HUES6 (cell line): ENCODE measurements at regions not wholly inside any gene's neighbourhood (a gene's known extent, or its start where the extent isn't known, plus 50 kb on each side); places are given as distances from the start of the nearest gene placed in this dataset.
A peak's percentile ranks its signal among the peaks of the same experiment; 100 is the strongest.

Source experiments
- H3K27ac ChIP-seq: 2 replicates; pipeline ENCODE4 v1.7.0; 2013; ENCODE audit warnings: low read depth, mild to moderate bottlenecking, low read length, inconsistent platforms
- H3K27me3 ChIP-seq: 2 replicates; pipeline ENCODE4 v1.6.1; 2013; ENCODE audit warnings: low read length; ENCODE audit not compliant: control insufficient read depth, insufficient read depth
- H3K36me3 ChIP-seq: 2 replicates; pipeline ENCODE4 v1.6.1; 2013; ENCODE audit warnings: low read length; ENCODE audit not compliant: control insufficient read depth, insufficient read depth
- H3K4me1 ChIP-seq: 2 replicates; pipeline ENCODE4 v1.6.1; 2013; ENCODE audit warnings: low read length; ENCODE audit not compliant: control insufficient read depth, insufficient read depth
- H3K4me3 ChIP-seq: 2 replicates; pipeline ENCODE4 v1.5.1; 2013; ENCODE audit warnings: low read depth, low read length
- H3K9ac ChIP-seq: one replicate; pipeline ENCODE4 v1.6.1; 2013; ENCODE audit warnings: mild to moderate bottlenecking, low read length
- H3K9me3 ChIP-seq: 2 replicates; pipeline ENCODE4 v1.6.1; 2013; ENCODE audit warnings: low read depth, low read length; ENCODE audit not compliant: control insufficient read depth, insufficient read depth

DNA sequence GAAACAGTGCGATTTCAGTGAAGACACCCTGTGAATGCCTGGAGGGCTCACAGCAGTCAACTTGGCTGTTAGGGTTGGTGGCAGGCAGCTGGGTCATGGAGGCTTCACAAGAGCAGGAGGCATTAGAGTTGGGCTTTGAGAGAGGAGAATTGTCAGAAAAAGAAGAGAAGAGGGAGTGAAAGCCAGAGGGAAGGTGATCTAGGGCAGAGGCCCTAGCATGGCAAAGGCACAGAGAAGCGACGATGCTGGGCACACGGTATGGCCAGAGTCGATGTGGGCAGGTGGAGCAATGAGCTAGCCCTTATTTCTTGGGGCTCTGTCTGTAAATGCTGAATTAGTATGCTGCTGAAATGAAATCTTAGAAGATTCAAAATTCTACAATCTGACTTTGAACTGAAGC is 52.6 kb upstream of the OLFM4 start:
- no peak overlapping the region for H3K4me3 ChIP-seq
- no peak overlapping the region for H3K9ac ChIP-seq
- no peak overlapping the region for H3K27ac ChIP-seq
- no peaks in the 10 kb centered on the region; the same call in none of the 2 replicates for H3K4me1 ChIP-seq
- H3K36me3 ChIP-seq: no peaks in the 10 kb centered on the region
- no peaks in the 10 kb centered on the region for H3K9me3 ChIP-seq
- no peaks in the 10 kb centered on the region for H3K27me3 ChIP-seq

DNA sequence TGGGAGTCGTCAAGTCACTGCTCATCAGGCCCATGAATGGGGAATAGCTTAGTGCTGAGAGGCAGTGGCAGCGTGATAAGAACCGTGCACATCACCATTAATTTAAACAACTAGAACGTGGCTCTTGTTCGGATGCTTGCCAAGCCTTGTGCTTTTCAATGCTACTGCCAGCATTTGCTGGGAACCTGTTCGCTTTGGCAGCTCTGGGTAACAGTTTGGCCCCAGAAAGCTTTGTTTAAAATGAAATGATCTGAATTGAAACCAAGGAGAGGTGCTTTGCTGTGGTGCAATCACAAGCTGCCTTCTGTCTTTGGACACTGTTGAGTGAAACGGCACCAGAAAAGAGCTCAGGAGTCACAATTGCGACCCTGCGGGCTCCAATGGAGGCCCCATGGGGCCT is 53.5 kb upstream of the OLFM4 start:
- Histone ChIP-seq H3K27me3 (no peaks in the 10 kb centered on the region), H3K4me3 (no peak overlapping the region), H3K36me3 (no peaks in the 10 kb centered on the region), H3K27ac (no peak overlapping the region), H3K4me1 (no peaks in the 10 kb centered on the region; the same call in none of the 2 replicates), H3K9me3 (no peaks in the 10 kb centered on the region), H3K9ac (no peak overlapping the region)

DNA sequence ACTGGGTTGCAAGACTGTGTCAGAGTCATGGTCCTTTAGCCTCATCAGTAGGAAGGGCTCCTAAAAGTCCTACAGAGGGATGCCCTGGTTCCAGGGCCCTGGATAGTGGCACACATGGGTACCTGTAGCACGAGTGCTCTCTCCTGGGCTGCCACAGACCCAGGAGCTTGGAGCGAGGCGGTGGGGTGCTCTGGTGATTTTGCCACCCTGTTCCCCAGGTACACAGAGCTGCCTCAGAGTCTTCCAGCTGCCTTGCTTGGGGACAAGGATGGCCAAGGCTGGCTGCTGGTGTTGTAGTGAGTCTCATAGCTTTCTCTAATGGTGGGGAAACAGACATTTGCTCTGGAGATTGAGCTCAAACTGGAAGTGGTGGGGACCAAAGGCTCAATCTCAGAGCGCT is 53.9 kb upstream of the OLFM4 start:
- Histone ChIP-seq H3K27ac (no peak overlapping the region), H3K4me1 (no peaks in the 10 kb centered on the region; the same call in none of the 2 replicates), H3K4me3 (no peak overlapping the region), H3K9me3 (no peaks in the 10 kb centered on the region), H3K9ac (no peak overlapping the region), H3K27me3 (no peaks in the 10 kb centered on the region), H3K36me3 (no peaks in the 10 kb centered on the region)

DNA sequence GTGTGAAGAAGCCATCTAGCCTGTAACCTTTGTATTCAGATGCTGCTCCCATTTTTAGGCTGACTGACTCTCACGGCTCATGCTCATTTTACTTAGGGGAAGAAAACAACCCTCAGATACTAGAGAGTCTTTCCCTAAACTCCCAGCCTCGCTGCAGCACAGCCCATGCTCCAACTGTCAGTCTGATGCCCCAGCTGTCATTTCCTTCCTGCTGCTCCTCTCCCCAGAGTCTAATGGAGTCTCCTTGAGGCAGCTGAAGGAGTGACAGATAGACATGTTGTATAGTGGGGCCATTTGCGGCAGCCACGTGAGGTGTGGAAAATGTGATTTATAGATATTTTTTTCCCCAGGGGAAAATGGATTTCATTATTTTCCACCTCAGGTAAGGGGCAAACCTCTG is 59.2 kb upstream of the OLFM4 start:
- Histone ChIP-seq H3K4me1 (peaks cover 3% of the 10 kb centered on the region; the same call in 1 of the 2 replicates), H3K27ac (no peak overlapping the region)

DNA sequence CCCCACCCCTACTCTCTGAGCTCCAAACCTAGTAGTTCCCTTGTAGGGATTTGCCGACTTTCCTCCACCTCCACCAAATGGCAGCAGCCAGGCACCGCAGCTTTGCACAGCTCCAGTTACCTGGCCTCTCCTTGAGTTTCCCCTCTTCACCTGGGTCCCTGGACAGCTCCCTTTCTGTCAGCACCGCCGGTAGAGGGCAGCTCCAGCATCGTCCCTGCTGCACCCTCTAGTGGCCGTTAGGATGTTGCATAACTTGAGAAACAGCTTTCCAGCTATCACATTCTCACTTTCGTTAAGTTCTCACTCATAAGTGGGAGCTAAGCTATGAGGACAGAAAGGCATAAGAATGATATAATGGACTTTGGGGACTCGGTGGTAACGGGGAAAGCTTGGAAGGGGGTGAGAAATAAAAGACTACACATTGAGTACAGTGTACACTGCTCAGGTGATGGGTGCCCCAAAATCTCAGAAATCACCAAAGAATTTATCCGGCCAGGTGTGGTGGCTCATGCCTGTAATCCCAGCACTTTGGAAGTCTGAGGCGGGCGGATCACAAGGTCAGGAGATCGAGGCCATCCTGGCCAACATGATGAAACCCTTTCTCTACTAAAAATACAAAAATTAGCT is 60.4 kb upstream of the OLFM4 start:
- Histone ChIP-seq H3K4me1 (peaks cover 14% of the 10 kb centered on the region), H3K9ac (no peak overlapping the region), H3K9me3 (no peaks in the 10 kb centered on the region), H3K27ac (no peak overlapping the region), H3K27me3 (no peaks in the 10 kb centered on the region), H3K36me3 (no peaks in the 10 kb centered on the region), H3K4me3 (no peak overlapping the region)

More for the DNA sequence above, 59.2 kb upstream of the OLFM4 start:
- H3K4me3 ChIP-seq: no peak overlapping the region
- no peak overlapping the region for H3K9ac ChIP-seq
- no peaks in the 10 kb centered on the region for H3K9me3 ChIP-seq
- H3K27me3 ChIP-seq: no peaks in the 10 kb centered on the region
- H3K36me3 ChIP-seq: no peaks in the 10 kb centered on the region

DNA sequence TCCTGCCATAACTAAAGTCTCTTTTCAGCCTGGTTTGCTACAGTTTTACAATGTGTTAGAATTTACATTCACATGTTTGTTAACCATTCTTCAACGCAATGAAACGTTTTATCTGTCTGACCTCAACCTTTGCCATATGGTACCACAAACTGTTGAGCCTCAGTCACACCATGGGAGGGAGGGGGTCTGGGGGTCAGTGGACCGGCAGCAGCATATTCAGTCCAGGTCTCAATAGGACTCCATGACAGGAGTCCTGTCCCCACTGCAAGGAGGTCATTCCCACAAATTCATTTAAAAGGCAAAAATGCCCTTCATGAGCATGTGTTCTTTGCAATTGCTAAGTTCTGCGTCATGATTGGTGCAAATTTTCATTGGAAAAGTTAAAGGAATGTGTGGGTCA is 66.6 kb upstream of the OLFM4 start:
- no peaks in the 10 kb centered on the region for H3K36me3 ChIP-seq
- peaks cover 37% of the 10 kb centered on the region for H3K4me1 ChIP-seq
- H3K27me3 ChIP-seq: no peaks in the 10 kb centered on the region; the same call in 1 of the 2 replicates
- H3K9ac ChIP-seq: no peak overlapping the region
- H3K9me3 ChIP-seq: no peaks in the 10 kb centered on the region; the same call in 1 of the 2 replicates
- H3K4me3 ChIP-seq: no peak overlapping the region
- no peak overlapping the region for H3K27ac ChIP-seq

DNA sequence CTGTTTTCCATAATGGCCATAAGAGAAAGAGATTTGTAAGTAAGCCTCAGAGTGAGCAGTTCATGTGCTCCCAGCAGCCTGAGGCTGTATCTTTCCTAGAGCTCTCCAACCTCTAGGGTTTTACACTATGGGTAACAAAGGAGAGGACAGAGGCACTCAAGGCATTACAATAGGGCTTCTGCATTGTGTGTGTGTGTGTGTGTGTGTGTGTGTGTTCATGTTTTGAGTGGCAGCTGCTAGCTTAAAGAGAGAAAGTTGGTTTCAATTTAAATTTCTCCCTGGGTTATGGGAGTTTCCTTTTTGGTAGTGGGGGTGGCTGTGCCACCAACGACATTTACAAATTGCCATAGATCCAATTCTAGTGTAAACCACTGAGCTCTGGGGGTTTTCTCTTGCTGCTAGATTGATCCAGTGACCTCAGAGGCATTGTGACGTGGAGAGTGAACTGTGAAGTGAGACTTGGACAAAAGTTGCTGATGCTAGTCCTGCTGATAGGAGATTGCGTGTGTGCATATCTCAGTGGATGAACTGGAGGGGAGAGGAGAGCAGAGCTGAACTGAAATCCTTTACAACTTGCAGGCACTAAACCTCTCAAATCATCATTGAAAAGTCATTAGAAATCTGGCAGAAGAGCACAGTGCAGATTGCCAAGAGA is 67.2 kb upstream of the OLFM4 start:
- Histone ChIP-seq H3K9me3 (no peaks in the 10 kb centered on the region; the same call in 1 of the 2 replicates), H3K4me1 (peaks cover 43% of the 10 kb centered on the region), H3K27ac (no peak overlapping the region), H3K9ac (no peak overlapping the region), H3K36me3 (no peaks in the 10 kb centered on the region), H3K27me3 (no peaks in the 10 kb centered on the region; the same call in 1 of the 2 replicates), H3K4me3 (no peak overlapping the region)

DNA sequence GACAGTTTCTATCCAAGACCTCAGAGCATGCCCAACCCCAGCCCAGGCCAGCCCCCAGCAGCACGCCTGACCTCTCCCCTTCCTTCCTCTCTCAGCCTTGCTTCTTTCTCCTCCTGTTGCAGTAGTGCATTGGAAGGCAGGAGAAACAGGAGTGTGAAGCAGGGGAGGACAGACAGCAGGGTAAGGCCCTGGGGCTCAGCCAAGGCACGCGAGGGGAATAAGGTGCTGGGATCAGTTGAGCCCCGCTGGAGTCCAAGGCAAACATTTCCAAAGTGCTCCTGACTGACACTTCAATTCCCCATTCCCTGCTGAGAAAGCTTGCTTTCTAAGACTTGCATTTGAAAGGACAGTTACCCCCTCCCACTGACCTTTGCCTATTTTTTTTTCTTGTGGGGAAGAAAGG is 73.1 kb upstream of the OLFM4 start:
- Histone ChIP-seq H3K27ac (peak overlapping the region; percentile 11; the same call in 1 of the 2 replicates), H3K36me3 (no peaks in the 10 kb centered on the region), H3K27me3 (no peaks in the 10 kb centered on the region), H3K9ac (no peak overlapping the region), H3K9me3 (no peaks in the 10 kb centered on the region), H3K4me3 (peak overlapping the region; percentile 1; the same call in 1 of the 2 replicates), H3K4me1 (peaks cover 43% of the 10 kb centered on the region)

DNA sequence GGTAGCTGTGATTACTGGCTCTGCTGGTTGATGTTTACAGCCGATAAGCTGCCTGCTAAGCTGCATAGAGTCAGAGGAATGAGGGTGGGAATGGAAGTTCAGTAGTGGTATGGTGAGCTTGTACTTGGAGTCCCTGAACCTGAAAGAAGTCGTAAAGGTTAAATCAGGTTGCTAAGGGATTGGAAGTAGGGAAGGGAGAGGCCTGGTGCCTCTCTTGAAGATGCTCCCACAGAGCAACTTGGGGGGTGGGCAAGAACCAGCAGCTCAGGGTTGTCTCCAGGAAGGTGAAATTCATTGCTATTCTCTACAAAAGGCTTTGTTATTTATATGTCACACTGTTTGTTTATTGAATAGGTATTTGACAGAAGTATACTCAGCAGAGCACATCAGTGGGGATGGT is 73.8 kb upstream of the OLFM4 start:
- no peaks in the 10 kb centered on the region for H3K36me3 ChIP-seq
- H3K27me3 ChIP-seq: no peaks in the 10 kb centered on the region
- peak overlapping the region; percentile 1; the same call in 1 of the 2 replicates for H3K4me3 ChIP-seq

DNA sequence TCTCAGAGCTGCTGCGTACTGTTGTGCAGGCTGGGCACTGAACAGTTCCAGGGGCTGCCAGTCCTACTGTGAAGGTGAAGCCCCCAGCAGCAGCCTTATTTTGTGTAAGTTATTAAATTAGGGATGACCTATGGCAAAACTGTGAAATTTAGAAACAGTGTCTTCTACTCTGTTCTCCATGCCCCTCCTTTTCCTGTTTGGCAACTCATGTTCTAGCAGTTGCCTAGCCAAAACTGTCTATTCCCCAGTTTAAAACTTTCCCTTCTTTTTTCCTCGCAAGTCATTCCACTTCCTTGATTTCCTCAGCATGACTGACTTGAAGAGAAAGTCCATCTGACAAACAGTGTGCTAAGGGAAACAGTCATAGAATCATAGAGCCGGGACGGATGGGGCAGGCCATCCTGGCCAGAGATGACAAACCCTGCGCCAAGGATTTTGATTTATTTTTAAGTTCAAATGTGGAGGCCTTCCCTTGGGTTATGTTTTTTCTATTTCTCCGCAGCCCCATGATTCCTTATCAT is 78.1 kb upstream of the OLFM4 start:
- Histone ChIP-seq H3K4me3 (no peak overlapping the region), H3K9ac (no peak overlapping the region), H3K27me3 (no peaks in the 10 kb centered on the region), H3K27ac (no peak overlapping the region), H3K4me1 (peaks cover 54% of the 10 kb centered on the region), H3K36me3 (no peaks in the 10 kb centered on the region), H3K9me3 (no peaks in the 10 kb centered on the region)

More for the DNA sequence above, 73.8 kb upstream of the OLFM4 start:
- no peak overlapping the region; the same call in 1 of the 2 replicates for H3K27ac ChIP-seq
- H3K9me3 ChIP-seq: no peaks in the 10 kb centered on the region
- no peak overlapping the region for H3K9ac ChIP-seq
- peaks cover 49% of the 10 kb centered on the region for H3K4me1 ChIP-seq

DNA sequence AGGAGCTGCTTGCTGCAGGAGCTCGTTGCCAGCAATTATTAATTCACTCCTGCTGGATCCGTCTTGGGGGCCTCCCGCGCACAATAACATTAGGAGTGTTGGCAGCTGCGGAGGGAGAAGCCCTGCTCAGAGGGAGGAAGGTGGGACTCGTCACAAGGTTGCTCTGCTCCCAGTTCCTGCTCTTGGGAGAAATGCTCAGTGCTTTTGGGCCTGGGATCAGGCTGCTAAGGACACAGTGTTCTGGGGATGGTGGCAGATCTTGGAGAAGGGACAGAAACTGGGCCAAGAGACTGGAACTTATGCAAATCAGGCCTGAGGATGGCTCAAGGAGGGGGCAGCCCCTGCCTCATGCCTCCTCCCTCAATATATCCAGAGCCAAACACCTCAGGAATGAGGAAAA is 78.9 kb upstream of the OLFM4 start:
- H3K4me1 ChIP-seq: peaks cover 47% of the 10 kb centered on the region
- no peak overlapping the region for H3K27ac ChIP-seq
- no peak overlapping the region for H3K4me3 ChIP-seq
- H3K9me3 ChIP-seq: no peaks in the 10 kb centered on the region
- H3K27me3 ChIP-seq: no peaks in the 10 kb centered on the region
- no peaks in the 10 kb centered on the region for H3K36me3 ChIP-seq
- no peak overlapping the region for H3K9ac ChIP-seq
